NCI-H1436 (cell line): ENCODE measurements at regions not wholly inside any gene's neighbourhood (a gene's known extent, or its start where the extent isn't known, plus 50 kb on each side); places are given as distances from the start of the nearest gene placed in this dataset.

ENCODE experiments used
- DNase-seq: peaks from one replicate; lab custom pipeline; 2025; lab: John Stamatoyannopoulos, UW

GRCh38 chrX:13102636-13103035, 58.2 kb upstream of the FAM9C start:
- DNase-seq = no peak

- DNase-seq = no peak
Measured at GRCh38 chrX:13101441-13102139, 57.2 kb upstream of the FAM9C start.

- DNase-seq = no peak
Measured at GRCh38 chrX:13099121-13099520, 54.7 kb upstream of the FAM9C start.

GRCh38 chrX:13096728-13097127, 52.3 kb upstream of the FAM9C start:
- no peak for DNase-seq

DNA sequence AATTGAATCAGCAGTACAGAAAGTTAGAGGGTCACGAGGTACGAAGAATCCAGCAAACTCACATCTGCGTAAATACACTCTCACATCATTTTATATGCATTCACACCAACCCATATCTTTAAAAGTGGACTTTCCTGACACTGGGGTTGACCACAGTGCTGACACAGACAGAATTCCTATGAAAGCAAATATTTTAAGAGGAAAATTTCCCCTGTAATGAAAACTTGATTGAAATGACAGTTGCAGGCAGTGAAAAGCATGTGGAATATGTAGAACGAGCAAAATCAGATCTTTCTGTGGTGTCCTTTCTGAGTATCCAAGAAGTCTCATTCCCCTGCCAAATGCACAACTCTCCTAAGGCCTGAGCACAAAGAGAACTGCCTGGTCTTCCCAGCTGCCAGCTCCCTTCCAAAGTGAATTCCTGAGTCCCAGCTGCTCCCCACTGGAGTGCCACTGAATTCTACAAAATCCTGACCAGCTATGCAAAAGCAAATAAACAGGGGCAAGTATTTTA, 50.5 kb upstream of the FAM9C start:
- no peak for DNase-seq

DNA sequence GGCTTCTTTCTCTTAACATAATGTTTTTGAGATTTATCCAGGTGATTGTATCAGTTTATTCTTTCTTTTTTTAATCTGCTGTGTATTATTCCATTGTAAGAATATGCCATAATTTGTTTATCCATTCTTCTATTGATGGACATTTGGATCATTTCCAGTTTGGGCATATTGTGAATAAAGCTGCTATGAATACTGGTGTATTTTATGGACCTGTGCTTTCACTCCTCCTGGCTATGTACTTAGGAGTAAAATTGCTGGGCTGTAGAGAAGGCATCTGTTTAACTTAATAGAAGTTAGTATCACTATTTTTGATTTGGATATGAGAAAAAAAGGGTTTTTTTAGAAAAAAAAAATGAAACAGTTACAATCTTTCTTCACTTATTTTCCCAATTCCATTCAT, 50.0 kb upstream of the FAM9C start:
- no peak for DNase-seq
